Breast epithelium (tissue), 3 donors: ENCODE measurements at regions not wholly inside any gene's neighbourhood (a gene's known extent, or its start where the extent isn't known, plus 50 kb on each side); places are given as distances from the start of the nearest gene placed in this dataset.

Source experiments
- CTCF ChIP-seq, 3 donors: fragments of 450-650 bp; IDR thresholded peaks; one replicate each; pipeline ENCODE4 v1.5.1; 2016 to 2017; ENCODE audit warnings: antibody characterized with exemption in 3 of 3, mild to moderate bottlenecking in 3 of 3, moderate library complexity in 3 of 3
- POLR2A ChIP-seq: fragments of 450-650 bp; IDR thresholded peaks from one replicate; pipeline ENCODE4 v1.6.1; 2016; ENCODE audit warnings: antibody characterized with exemption, mild to moderate bottlenecking, moderate library complexity

- TF ChIP-seq POLR2A (no peak), CTCF (IDR thresholded peaks at IDR 0.05) (no peak)
Observed at GRCh38 chr16:62277942-62278341, 241.7 kb upstream of the CDH8 start.
